NCI-H1048 (cell line): ENCODE measurements at regions not wholly inside any gene's neighbourhood (a gene's known extent, or its start where the extent isn't known, plus 50 kb on each side); places are given as distances from the start of the nearest gene placed in this dataset.
"Not testable (repeated sequence)": the region's sequence is repeated elsewhere in the genome, so short reads cannot be mapped to it uniquely, and the experiment has no call there.

Source experiments
- DNase-seq: peaks from one replicate; lab custom pipeline; 2025; lab: John Stamatoyannopoulos, UW

- DNase-seq = not testable (repeated sequence)
These were observed 78.7 kb upstream of the DRD5 start for GRCh38 chr4:9702696-9703095.

GRCh38 chr4:9703391-9703790, 78.0 kb upstream of the DRD5 start:
- no peak for DNase-seq

GRCh38 chr4:9704126-9704525, 77.3 kb upstream of the DRD5 start:
- DNase-seq = not testable (repeated sequence)

- DNase-seq = no peak
These were observed 76.7 kb upstream of the DRD5 start for GRCh38 chr4:9704551-9705332.

- DNase-seq = not testable (repeated sequence)
These were observed 74.2 kb upstream of the DRD5 start for GRCh38 chr4:9707281-9707680.

GRCh38 chr4:9707936-9708335, 73.5 kb upstream of the DRD5 start:
- not testable (repeated sequence) for DNase-seq

GRCh38 chr4:9709724-9710123, 71.7 kb upstream of the DRD5 start:
- no peak for DNase-seq

GRCh38 chr4:9715271-9715670, 66.2 kb upstream of the DRD5 start:
- not testable (repeated sequence) for DNase-seq

GRCh38 chr4:9716093-9716492, 65.3 kb upstream of the DRD5 start:
- no peak for DNase-seq

- DNase-seq = not testable (repeated sequence)
These were observed 63.0 kb upstream of the DRD5 start for GRCh38 chr4:9718246-9718939.

GRCh38 chr4:9722131-9722530, 59.3 kb upstream of the DRD5 start:
- DNase-seq = not testable (repeated sequence)
